Peyer's patch (tissue), 4 donors: ENCODE measurements at regions not wholly inside any gene's neighbourhood (a gene's known extent, or its start where the extent isn't known, plus 50 kb on each side); places are given as distances from the start of the nearest gene placed in this dataset.

ENCODE experiments used
- CTCF ChIP-seq, 6 experiments: fragments of 450-650 bp in 4 of 6; fragments of 200-600 bp in 2 of 6; sonication (generic) in 1 of 6; IDR thresholded peaks; one replicate each; pipeline ENCODE4 v1.5.1; 2017 to 2019; ENCODE audit warnings: antibody characterized with exemption in 6 of 6, mild to moderate bottlenecking in 3 of 6, moderate library complexity in 1 of 6
- POLR2A ChIP-seq, 2 donors: fragments of 450-650 bp; IDR thresholded peaks; one replicate each; pipeline ENCODE4 v1.5.1; 2017; ENCODE audit warnings: antibody characterized with exemption in 2 of 2, mild to moderate bottlenecking in 2 of 2, moderate library complexity in 2 of 2

DNA sequence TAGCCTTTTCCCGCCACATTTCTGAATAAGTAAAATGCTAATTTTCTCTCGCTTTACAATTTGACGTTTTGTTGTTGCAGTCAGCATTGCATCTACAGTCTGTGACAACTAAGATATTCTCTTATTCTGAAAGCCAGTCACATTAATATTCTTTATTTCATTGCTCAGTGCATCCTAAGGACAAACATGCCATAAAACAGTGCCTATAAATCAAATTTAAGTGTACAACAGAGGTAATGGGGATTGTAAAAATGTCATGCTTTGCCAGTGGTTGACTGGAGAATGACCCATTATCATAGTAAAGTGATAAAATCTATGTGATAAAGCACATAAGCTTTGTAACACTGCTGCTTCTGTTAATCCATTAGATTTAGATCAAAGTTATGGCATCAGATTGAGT is 1850.0 kb upstream of the ACO1 start:
- TF ChIP-seq CTCF (IDR thresholded peaks at IDR 0.05) (no peak), POLR2A (IDR thresholded peaks at IDR 0.05) (no peak)
